ENCODE measurements at regions not wholly inside any gene's neighbourhood (a gene's known extent, or its start where the extent isn't known, plus 50 kb on each side); places are given as distances from the start of the nearest gene placed in this dataset.

GRCh38 chr2:138066139-138066806 lies 102.0 kb downstream of the HNMT start:
- TF ChIP-seq POLR2A (IDR thresholded peaks at IDR 0.05): no peak
- TF ChIP-seq CTCF (IDR thresholded peaks at IDR 0.05): no peak
